CD4-positive, alpha-beta T cell treated with Interleukin-17A for 4 hours (primary cell): ENCODE measurements at regions not wholly inside any gene's neighbourhood (a gene's known extent, or its start where the extent isn't known, plus 50 kb on each side); places are given as distances from the start of the nearest gene placed in this dataset.

Experiments
- DNase-seq: peaks from one replicate; pipeline ENCODE4 v3.0.0-alpha.2; 2020; ENCODE audit warnings: mixed read lengths

DNA sequence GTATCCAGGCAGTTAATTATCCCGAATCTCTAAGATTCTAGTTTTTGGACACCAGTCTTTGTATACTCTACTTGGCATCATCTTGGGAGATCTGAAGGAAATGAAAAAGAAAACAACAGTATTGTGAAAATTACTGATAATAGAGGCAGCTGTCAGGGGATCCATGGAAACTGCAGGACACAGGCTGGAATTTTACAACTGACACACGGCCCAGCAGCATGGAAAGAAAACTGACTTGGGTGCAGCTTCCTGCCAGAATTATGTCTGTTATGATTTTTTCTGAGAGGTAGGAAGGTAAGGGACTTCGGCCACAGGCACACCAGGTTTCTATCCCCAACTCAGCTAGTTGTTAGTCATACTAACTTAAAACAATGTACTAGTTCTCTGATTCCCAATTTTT is 57.7 kb upstream of the ERBB4 start:
- no peak for DNase-seq

GRCh38 chr2:212595036-212595654 is 56.5 kb upstream of the ERBB4 start:
- no peak for DNase-seq

GRCh38 chr2:212592695-212593094 is 54.1 kb upstream of the ERBB4 start:
- no peak for DNase-seq
